WERI-Rb-1 (cell line): ENCODE measurements at regions not wholly inside any gene's neighbourhood (a gene's known extent, or its start where the extent isn't known, plus 50 kb on each side); places are given as distances from the start of the nearest gene placed in this dataset.

Experiments used
- DNase-seq: peaks from one replicate; pipeline ENCODE4 v3.0.0-alpha.2; 2020
- H3K27ac ChIP-seq: fragments of 250-450 bp; sonication (Bioruptor Pico); 2 replicates; pipeline ENCODE4 v1.5.1; 2020; ENCODE audit warnings: mild to moderate bottlenecking, moderate library complexity
- H3K27me3 ChIP-seq: fragments of 250-450 bp; sonication (Bioruptor Pico); 2 replicates; pipeline ENCODE4 v1.5.1; 2021; ENCODE audit warnings: mild to moderate bottlenecking, low read depth, moderate library complexity; ENCODE audit not compliant: insufficient read depth, severe bottlenecking
- H3K36me3 ChIP-seq: fragments of 250-450 bp; sonication (Bioruptor Pico); 2 replicates; pipeline ENCODE4 v1.5.1; 2020; ENCODE audit warnings: mild to moderate bottlenecking, moderate library complexity
- H3K4me3 ChIP-seq: 2 replicates; pipeline ENCODE4 v1.5.1; 2011; ENCODE audit warnings: low read depth, mild to moderate bottlenecking, control low read depth, low read length
- H3K9me3 ChIP-seq: fragments of 250-450 bp; sonication (Bioruptor Pico); 2 replicates; pipeline ENCODE4 v1.5.1; 2021; ENCODE audit warnings: mild to moderate bottlenecking, moderate library complexity; ENCODE audit not compliant: severe bottlenecking
- CTCF ChIP-seq: IDR thresholded peaks from 2 replicates; pipeline ENCODE4 v1.5.1; 2011; ENCODE audit warnings: low read depth, mild to moderate bottlenecking, control low read depth, inconsistent platforms, low read length

- H3K9me3 ChIP-seq: no peaks in the 10 kb centered on the region
- no peak overlapping the region for H3K27ac ChIP-seq
- no peak for TF ChIP-seq CTCF
Measured at GRCh38 chr2:123481406-123481805, 543.7 kb upstream of the CNTNAP5 start.

GRCh38 chr2:123485056-123485455 is 540.0 kb upstream of the CNTNAP5 start:
- Histone ChIP-seq H3K27me3 (no peaks in the 10 kb centered on the region), H3K27ac (no peak overlapping the region), H3K4me3 (no peak overlapping the region), H3K36me3 (no peaks in the 10 kb centered on the region), H3K9me3 (no peaks in the 10 kb centered on the region)
- no peak for TF ChIP-seq CTCF
- DNase-seq: no peak

More at GRCh38 chr2:123481406-123481805, 543.7 kb upstream of the CNTNAP5 start:
- no peak overlapping the region for H3K4me3 ChIP-seq
- no peaks in the 10 kb centered on the region for H3K27me3 ChIP-seq
- DNase-seq: no peak
- no peaks in the 10 kb centered on the region for H3K36me3 ChIP-seq

- no peaks in the 10 kb centered on the region for H3K36me3 ChIP-seq
- H3K4me3 ChIP-seq: no peak overlapping the region
- H3K9me3 ChIP-seq: no peaks in the 10 kb centered on the region
- H3K27me3 ChIP-seq: no peaks in the 10 kb centered on the region
- no peak for TF ChIP-seq CTCF
- DNase-seq: no peak
- no peak overlapping the region for H3K27ac ChIP-seq
Measured at GRCh38 chr2:123493687-123494086, 531.4 kb upstream of the CNTNAP5 start.

- DNase-seq: no peak
- Histone ChIP-seq H3K27ac (no peak overlapping the region), H3K27me3 (no peaks in the 10 kb centered on the region), H3K36me3 (no peaks in the 10 kb centered on the region), H3K4me3 (no peak overlapping the region), H3K9me3 (no peaks in the 10 kb centered on the region)
- no peak for TF ChIP-seq CTCF
Measured at GRCh38 chr2:123495241-123495640, 529.8 kb upstream of the CNTNAP5 start.

GRCh38 chr2:123500346-123500745 is 524.7 kb upstream of the CNTNAP5 start:
- no peak overlapping the region for H3K27ac ChIP-seq
- H3K27me3 ChIP-seq: no peaks in the 10 kb centered on the region
- no peak for DNase-seq
- no peaks in the 10 kb centered on the region for H3K9me3 ChIP-seq
- H3K4me3 ChIP-seq: no peak overlapping the region
- no peak for TF ChIP-seq CTCF
- H3K36me3 ChIP-seq: no peaks in the 10 kb centered on the region

- no peaks in the 10 kb centered on the region for H3K36me3 ChIP-seq
- H3K27ac ChIP-seq: no peak overlapping the region
- H3K9me3 ChIP-seq: no peaks in the 10 kb centered on the region
- no peak for TF ChIP-seq CTCF
- no peak for DNase-seq
- no peak overlapping the region for H3K4me3 ChIP-seq
- H3K27me3 ChIP-seq: no peaks in the 10 kb centered on the region
Measured at GRCh38 chr2:123500988-123501387, 524.1 kb upstream of the CNTNAP5 start.
